ACC112 (cell line): ENCODE measurements at regions not wholly inside any gene's neighbourhood (a gene's known extent, or its start where the extent isn't known, plus 50 kb on each side); places are given as distances from the start of the nearest gene placed in this dataset.
"Not testable (repeated sequence)": the region's sequence is repeated elsewhere in the genome, so short reads cannot be mapped to it uniquely, and the experiment has no call there.

Experiments
- H2AFZ ChIP-seq: fragments of 200-600 bp; sonication (generic); one replicate; pipeline ENCODE4 v1.6.0; 2017; ENCODE audit warnings: antibody characterized with exemption, low read length; ENCODE audit not compliant: unreplicated experiment
- H3K27ac ChIP-seq: fragments of 200-600 bp; sonication (generic); 2 replicates; pipeline ENCODE4 v1.5.1; 2014; ENCODE audit warnings: low read depth, mild to moderate bottlenecking, antibody characterized with exemption, low read length, moderate library complexity
- H3K27me3 ChIP-seq: fragments of 200-600 bp; sonication (generic); 2 replicates; pipeline ENCODE4 v1.6.1; 2014; ENCODE audit warnings: mild to moderate bottlenecking, antibody characterized with exemption, low read length, moderate library complexity, mixed read lengths; ENCODE audit not compliant: insufficient read depth
- H3K36me3 ChIP-seq: fragments of 200-600 bp; sonication (generic); 2 replicates; pipeline ENCODE4 v1.6.1; 2016; ENCODE audit warnings: mild to moderate bottlenecking, antibody characterized with exemption, low read length, moderate library complexity, mixed read lengths; ENCODE audit not compliant: insufficient read depth
- H3K4me1 ChIP-seq: fragments of 200-600 bp; sonication (generic); one replicate; pipeline ENCODE4 v1.6.1; 2016; ENCODE audit warnings: low read length, mixed read lengths; ENCODE audit not compliant: insufficient read depth, unreplicated experiment, control insufficient read depth
- H3K4me3 ChIP-seq: fragments of 200-600 bp; sonication (generic); 2 replicates; pipeline ENCODE4 v1.5.1; 2014; ENCODE audit warnings: mild to moderate bottlenecking, low read depth, low read length
- H3K79me2 ChIP-seq: fragments of 200-600 bp; sonication (generic); one replicate; pipeline ENCODE4 v1.6.0; 2016; ENCODE audit warnings: low read length; ENCODE audit not compliant: control insufficient read depth, unreplicated experiment, insufficient read depth

- H3K79me2 ChIP-seq, H3K4me3 ChIP-seq, H3K27ac ChIP-seq, H2AFZ ChIP-seq, H3K27me3 ChIP-seq, H3K36me3 ChIP-seq, H3K4me1 ChIP-seq: not testable (repeated sequence)
Measured at GRCh38 chr2:40676134-40676790, 224.4 kb upstream of the SLC8A1 start.

- H2AFZ ChIP-seq = peak overlapping the region; percentile 84
- H3K27ac ChIP-seq = no peak overlapping the region
- H3K4me1 ChIP-seq = peaks cover 6% of the 10 kb centered on the region
Measured at GRCh38 chr2:40680547-40680946, 228.7 kb upstream of the SLC8A1 start.

GRCh38 chr2:40690036-40690435, 238.1 kb upstream of the SLC8A1 start:
- Histone ChIP-seq H3K79me2 (no peaks in the 10 kb centered on the region), H3K27me3 (no peaks in the 10 kb centered on the region), H3K27ac (no peak overlapping the region), H3K4me1 (no peaks in the 10 kb centered on the region), H3K36me3 (no peaks in the 10 kb centered on the region), H3K4me3 (no peak overlapping the region), H2AFZ (peak overlapping the region; percentile 45)

More at GRCh38 chr2:40680547-40680946, 228.7 kb upstream of the SLC8A1 start:
- peak overlapping the region; percentile 73 for H3K4me3 ChIP-seq
- H3K36me3 ChIP-seq = no peaks in the 10 kb centered on the region
- no peaks in the 10 kb centered on the region for H3K27me3 ChIP-seq
- no peaks in the 10 kb centered on the region for H3K79me2 ChIP-seq

GRCh38 chr2:40690525-40690924, 238.6 kb upstream of the SLC8A1 start:
- no peaks in the 10 kb centered on the region for H3K79me2 ChIP-seq
- peak overlapping the region; percentile 45 for H2AFZ ChIP-seq
- no peaks in the 10 kb centered on the region for H3K36me3 ChIP-seq
- no peak overlapping the region for H3K4me3 ChIP-seq
- H3K27ac ChIP-seq = no peak overlapping the region
- no peaks in the 10 kb centered on the region for H3K4me1 ChIP-seq
- no peaks in the 10 kb centered on the region for H3K27me3 ChIP-seq

- H3K36me3 ChIP-seq = no peaks in the 10 kb centered on the region
- H2AFZ ChIP-seq = no peak overlapping the region
- no peak overlapping the region for H3K27ac ChIP-seq
- H3K79me2 ChIP-seq = no peaks in the 10 kb centered on the region
- no peak overlapping the region for H3K4me3 ChIP-seq
- H3K27me3 ChIP-seq = no peaks in the 10 kb centered on the region
- no peaks in the 10 kb centered on the region for H3K4me1 ChIP-seq
Measured at GRCh38 chr2:40700231-40700954, 248.5 kb upstream of the SLC8A1 start.

GRCh38 chr2:40712197-40712894, 260.5 kb upstream of the SLC8A1 start:
- not testable (repeated sequence) for H3K36me3 ChIP-seq, H3K27me3 ChIP-seq, H3K4me3 ChIP-seq, H3K79me2 ChIP-seq, H2AFZ ChIP-seq, H3K27ac ChIP-seq, H3K4me1 ChIP-seq

DNA sequence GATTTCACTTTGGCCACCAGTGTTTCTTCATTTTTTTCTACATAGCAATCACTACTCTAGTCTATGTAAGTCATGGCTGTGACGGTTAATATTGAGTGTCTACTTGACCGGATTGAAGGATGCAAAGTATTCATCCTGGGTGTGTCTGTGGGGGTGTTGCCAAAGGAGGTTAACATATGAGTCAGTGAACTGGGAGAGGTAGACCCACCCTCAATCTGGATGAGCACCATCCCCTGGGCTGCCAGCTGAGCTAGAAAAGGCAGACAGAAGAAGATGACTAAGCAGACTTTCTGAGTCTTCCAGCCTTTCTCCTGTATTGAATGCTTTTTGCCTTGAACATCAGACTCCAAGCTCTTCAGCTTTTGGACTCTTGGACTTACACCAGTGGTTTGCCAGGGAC, 265.0 kb upstream of the SLC8A1 start:
- Histone ChIP-seq H2AFZ (no peak overlapping the region), H3K27ac (peak overlapping the region; percentile 25; the same call in 1 of the 2 replicates)

GRCh38 chr2:40719414-40719813, 267.5 kb upstream of the SLC8A1 start:
- H3K4me1 ChIP-seq = peaks cover 6% of the 10 kb centered on the region
- H3K27ac ChIP-seq = no peak overlapping the region
- H3K36me3 ChIP-seq = no peaks in the 10 kb centered on the region

More for the DNA sequence above, 265.0 kb upstream of the SLC8A1 start:
- H3K27me3 ChIP-seq = no peaks in the 10 kb centered on the region
- H3K79me2 ChIP-seq = no peaks in the 10 kb centered on the region
- H3K4me1 ChIP-seq = peaks cover 6% of the 10 kb centered on the region
- H3K4me3 ChIP-seq = no peak overlapping the region
- H3K36me3 ChIP-seq = no peaks in the 10 kb centered on the region

DNA sequence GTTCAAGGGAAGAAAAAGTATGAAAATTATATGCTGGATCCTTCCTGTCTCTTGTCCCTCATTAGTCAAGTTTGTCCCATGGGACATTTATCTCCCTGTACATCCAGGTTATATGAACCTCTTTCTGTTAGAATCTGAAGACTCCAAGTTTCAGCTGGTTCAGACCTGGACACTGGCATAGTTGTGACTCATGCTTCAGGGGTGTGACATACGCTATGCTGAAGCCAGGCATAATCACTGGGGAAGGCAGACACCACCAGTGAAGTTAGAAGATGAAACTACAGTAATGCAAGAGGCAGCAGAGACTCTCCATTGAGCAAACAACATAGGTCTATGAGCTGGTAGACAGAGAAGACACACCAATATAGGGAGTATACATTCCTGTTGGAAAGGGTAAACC, 269.7 kb upstream of the SLC8A1 start:
- no peaks in the 10 kb centered on the region for H3K79me2 ChIP-seq
- no peaks in the 10 kb centered on the region for H3K27me3 ChIP-seq
- no peak overlapping the region for H2AFZ ChIP-seq
- H3K36me3 ChIP-seq = no peaks in the 10 kb centered on the region
- H3K4me3 ChIP-seq = no peak overlapping the region
- H3K27ac ChIP-seq = no peak overlapping the region
- peaks cover 6% of the 10 kb centered on the region for H3K4me1 ChIP-seq

More at GRCh38 chr2:40719414-40719813, 267.5 kb upstream of the SLC8A1 start:
- H3K79me2 ChIP-seq = no peaks in the 10 kb centered on the region
- no peaks in the 10 kb centered on the region for H3K27me3 ChIP-seq
- no peak overlapping the region for H2AFZ ChIP-seq
- no peak overlapping the region for H3K4me3 ChIP-seq

DNA sequence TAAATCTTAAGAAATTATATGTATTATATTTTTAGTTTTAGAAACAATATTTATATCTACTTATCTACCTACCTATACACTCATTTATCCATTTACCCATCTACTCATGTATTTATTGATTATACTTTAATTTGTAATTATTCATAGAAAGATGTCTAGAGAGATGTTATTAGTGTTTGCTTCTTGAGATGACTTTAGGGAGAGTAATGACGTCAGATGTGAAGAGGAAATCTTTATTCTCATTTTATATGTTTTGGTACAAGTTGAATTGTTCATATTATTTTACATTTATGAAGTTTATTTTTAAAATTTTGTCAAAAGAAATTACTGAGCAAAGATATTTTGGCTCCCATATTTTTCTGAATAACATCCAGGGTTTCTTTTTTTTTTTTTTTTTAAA, 271.3 kb upstream of the SLC8A1 start:
- Histone ChIP-seq H3K79me2 (no peaks in the 10 kb centered on the region), H2AFZ (no peak overlapping the region), H3K36me3 (no peaks in the 10 kb centered on the region), H3K27ac (no peak overlapping the region), H3K4me3 (no peak overlapping the region), H3K27me3 (no peaks in the 10 kb centered on the region), H3K4me1 (no peaks in the 10 kb centered on the region)
